SK-N-DZ (cell line): ENCODE measurements at regions not wholly inside any gene's neighbourhood (a gene's known extent, or its start where the extent isn't known, plus 50 kb on each side); places are given as distances from the start of the nearest gene placed in this dataset.

Source experiments
- DNase-seq: peaks from one replicate; pipeline ENCODE4 v3.0.0-alpha.2; 2015; ENCODE audit warnings: low spot score

DNA sequence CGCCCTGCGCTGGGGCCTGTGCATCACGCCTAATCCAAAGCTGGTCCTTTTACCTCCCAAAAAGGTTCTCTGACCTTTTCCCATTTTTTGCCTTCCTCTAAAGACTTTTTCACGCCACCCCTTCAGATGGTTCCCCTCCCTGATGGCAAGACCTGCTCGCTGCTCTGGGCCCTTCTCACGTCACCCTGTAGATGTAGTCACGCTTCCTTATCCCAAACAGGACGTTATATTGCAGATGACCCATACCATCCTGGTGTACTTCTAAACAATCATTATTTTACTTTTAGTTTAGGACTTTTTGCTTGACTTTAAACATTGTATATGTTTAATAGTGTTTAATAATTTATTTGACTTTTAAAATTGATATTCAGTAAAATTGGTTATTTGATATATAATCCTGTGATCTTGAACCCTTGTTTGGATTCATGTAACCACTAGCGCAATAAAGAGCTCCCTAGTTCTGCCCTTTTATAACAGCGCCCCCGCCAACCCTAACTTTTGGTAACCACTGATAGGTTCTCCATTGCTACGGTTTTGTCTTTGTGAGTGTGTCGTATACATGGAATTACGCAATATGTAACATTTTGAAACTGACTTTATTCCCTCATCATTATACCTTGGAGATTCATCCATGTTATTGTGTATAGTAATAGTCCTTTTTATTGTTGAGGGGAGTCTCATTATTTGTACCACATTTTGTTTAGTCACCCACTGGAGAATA, 159.0 kb upstream of the CHRNA7 start:
- no peak for DNase-seq

DNA sequence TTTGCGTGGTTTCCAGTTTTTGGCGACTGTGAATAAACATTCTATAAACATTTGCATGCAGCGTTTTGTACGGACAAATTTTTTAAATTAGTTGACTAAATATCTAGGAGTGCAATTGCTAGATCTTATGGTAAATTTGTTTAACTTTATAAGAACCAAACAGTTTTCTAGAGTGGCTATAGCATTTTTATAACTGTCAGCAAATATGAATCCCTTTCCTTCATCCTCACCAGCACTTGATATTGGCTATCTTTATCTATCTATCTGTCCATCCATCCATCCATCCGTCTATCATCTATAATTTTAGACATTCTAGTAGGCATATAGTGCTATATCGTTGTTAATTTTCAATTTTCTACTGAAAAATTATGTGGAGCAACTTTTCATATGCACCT, 158.4 kb upstream of the CHRNA7 start:
- no peak for DNase-seq

DNA sequence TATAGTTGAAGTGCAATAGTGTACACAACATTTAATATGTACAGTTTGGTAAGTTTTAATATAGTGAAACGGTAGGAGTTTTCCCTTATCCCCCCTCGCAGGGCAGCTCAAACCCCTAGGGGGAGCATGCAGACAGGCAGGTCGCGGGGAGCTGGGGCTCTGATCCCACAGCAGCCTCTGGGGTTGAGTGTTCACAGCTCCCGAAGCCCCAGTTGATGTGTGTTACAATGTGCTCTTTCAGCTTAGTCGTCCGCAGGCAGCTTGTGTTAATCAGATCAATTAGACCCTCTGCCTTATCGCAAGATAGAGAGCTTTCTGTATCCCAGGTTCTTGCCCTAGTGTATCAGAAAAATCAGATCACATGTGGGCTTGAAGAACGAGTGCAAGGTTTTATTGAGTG, 143.1 kb upstream of the CHRNA7 start:
- peak; percentile 79 for DNase-seq

DNA sequence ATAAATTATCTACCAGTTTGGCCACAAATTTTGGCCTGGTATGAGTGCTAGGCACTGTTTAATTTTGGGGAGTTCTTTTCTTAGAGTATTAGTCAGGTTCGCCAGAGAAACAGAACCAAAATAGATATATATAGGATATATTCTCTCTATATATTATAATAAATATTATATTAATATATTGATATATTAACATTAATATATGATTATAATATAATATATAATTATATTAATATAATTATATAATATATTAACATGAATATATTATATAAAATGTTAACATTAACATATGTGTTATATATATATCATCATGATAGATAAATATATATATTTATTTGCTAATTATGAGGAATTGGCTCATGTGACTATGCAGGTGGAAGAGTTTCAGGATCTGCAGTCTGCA, 137.8 kb upstream of the CHRNA7 start:
- DNase-seq = no peak

DNA sequence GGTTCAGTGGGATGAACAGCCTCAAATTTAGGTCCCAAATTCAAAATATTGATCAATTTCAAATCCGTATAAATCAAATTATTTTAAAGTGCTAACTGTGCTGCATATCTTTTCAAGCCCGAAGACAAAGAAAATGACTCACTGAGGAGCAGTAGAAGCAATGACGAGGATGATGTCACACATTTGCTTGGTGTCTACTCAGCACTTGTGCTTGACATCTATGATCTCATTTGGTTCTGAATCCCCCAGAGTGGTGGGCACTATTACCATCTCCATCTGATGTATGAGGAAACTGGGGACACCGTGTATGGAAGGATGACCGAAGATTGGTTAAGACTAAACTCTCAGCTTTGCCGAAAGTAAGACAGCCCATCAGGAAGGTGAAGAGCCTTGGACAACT, 136.5 kb upstream of the CHRNA7 start:
- no peak for DNase-seq

DNA sequence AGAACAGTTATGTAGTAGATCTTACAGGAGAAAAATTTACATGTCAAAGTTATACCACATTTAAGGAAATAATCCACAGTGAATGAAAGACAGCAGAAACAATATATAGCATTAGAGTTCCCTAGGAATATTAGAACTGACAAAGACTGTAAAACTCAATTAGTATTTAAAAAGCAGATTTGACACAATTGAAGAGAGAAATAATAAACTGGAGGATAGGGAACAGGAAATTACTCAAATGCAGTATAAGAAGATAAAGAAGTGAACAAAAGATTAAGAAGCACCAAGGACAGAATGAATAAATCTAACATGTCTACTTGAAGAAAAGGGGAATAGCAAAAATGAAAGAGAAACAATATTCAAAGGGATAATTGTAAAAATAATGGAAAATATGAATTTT, 132.6 kb upstream of the CHRNA7 start:
- DNase-seq = no peak

DNA sequence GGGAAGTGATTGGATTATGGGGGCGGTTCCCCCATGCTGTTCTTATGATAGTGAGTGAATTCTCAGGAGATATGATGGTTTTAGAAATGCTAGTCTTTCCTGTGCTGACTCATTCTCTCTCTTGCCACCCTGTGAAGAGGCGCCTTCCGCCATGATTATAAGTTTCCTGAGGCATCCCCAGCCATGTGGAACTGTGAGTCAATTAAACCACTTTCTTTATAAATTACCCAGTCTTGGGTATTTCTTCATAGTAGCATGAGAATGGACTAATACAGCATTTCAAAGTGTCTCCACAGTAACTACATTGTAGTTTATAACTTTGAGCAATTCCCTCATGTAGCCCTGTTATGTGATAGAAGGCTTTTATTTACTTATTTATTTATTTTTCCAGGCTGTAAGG, 128.8 kb upstream of the CHRNA7 start:
- no peak for DNase-seq

DNA sequence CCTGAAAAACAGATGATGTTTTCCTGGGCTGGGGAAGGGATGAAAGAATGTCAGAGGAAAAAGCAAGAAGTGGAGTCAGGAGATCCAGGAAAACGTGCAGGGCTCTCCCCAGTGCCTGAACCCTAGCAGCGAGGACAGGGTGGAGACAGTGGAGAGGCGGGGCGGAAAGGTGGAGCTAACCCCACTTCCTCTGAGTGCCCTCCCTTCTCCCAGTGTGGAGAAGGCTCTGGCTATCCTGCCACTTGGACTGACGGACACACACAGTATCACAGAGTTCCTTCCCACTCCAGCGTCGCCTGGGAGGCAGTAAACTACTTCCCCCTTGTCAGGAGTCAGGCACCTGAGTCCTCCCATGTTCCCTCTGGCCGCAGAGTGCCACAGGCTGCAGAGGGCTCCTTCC, 125.3 kb upstream of the CHRNA7 start:
- no peak for DNase-seq

DNA sequence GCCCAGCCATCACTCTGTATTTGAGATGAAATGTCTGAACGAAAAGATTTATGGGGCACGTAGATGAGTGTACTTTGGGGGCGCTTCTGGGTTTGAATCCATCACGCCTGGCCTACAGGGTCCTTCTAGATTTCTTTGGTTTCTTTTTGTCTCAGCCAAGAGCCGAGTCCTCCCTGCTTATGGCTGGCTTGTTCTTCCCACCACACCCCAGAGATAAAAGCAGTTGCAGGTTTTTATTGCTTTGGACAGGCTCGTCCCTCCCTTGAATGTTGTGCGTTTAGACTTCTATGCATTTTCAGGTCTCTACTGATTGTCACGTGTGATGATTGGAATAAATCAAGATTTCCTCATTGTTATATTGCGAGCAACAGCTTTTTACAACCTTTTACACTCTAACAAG, 104.8 kb upstream of the CHRNA7 start:
- no peak for DNase-seq

DNA sequence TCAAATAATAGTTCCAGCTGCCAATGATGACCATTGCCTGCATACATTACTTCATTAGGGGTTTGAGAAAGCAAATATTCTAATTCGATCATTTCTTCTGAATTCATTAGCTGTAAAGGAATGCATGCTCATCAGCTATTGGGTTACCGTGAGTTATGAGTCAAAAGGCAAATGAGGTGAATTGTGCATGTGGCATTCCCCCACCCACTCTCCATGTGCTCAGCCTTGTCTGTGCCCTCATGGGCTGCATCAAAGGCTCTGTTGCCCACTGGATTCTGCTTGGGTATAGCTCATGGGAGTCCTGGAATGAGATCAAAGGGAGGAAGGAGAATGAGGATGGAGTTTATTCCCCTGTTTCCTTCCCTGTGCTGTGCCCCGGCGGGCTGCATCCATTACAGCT, 99.3 kb upstream of the CHRNA7 start:
- DNase-seq = no peak

DNA sequence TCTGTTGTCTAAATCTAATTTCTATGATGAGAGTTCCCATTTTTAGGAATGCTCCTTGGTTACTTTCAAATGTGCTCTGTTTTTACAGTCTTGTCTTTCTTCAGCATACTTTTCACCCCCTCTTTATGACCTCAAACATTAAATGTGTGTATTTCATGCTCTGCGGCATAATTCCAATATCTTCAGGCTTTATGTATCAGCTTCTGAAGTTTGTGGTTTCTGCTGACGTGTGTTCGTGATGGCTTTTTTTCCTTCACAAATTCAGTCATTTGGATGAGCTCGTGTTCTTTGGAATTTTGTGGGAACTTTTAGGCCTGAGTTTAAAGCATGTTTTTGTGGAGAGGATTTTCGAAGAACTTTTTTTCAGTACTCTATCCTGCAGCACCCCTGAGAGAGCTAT, 97.7 kb upstream of the CHRNA7 start:
- DNase-seq = no peak

DNA sequence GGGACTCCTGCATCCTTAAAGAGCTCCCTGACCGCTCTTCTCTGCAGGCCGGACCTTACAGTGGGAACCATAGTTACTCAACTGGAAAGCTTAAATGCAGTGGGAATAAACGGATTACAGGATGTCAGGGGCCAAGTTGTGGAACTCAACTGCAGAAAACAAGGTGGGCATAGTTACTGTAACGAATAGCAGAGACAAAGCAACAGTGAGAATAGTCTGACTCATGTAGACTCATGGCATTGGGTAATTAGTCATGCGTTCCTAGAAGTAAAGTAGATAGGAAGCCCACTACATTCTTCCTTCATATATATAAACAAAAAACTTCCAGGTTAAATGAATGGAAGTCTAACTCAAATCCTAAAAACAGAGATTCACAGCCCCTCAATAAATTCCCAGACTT, 95.5 kb upstream of the CHRNA7 start:
- DNase-seq = no peak

DNA sequence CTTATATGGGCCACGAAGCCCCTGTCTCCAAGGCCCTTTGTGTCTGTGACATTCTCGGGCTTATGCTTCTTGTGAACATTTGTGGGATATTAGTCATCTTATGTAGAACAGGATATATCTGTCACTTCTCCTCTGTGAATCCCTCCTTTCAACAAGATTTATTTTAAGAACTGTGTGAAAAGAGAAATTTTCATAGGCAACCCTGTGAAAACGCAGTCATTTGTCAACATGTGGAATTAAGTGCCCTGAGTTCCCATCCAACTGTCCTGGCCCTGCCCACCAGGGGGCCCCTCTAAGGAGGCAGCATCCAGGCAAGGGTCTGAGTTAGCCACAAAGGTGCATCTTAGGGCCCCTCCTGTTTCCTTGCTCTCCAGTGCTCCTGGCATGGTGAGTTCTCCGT, 76.8 kb upstream of the CHRNA7 start:
- peak; percentile 40 for DNase-seq

DNA sequence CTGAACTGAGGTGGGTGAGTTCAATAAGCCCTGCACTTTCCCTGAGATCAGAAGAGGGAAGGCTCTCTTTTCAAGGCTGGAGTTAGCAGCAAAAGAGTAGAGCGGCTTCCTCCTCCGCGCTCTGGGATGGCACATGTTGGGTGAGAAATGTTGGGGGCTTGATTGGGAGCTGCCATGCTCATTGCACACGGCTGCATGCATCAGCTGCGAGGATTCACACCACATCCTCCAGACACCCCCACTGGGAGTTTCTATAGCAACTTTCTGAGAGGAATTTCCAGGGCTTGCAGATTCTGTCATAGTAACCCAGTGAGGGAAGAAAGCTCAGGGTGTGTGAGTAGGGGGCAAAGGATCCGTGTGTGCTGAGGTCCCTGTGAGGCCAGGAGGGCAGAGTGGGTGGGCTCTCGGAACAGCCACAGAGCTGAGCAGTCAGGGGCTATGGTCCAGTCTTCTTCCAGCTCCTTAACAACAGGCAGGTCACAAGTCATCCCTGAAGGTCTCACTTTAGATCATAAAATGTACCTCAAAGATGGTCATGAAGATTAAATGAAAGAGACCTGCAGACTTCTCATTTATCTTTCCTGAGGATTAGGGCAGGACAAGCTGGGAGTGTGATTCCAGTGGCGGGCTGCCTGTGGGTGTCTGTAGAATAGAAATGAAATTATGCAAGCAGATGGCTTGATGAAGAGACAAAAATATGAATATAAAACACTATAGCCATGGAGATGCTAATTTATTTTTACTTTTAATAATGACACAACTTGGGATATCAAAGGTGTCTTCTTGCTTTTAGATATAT, 75.7 kb upstream of the CHRNA7 start:
- no peak for DNase-seq

DNA sequence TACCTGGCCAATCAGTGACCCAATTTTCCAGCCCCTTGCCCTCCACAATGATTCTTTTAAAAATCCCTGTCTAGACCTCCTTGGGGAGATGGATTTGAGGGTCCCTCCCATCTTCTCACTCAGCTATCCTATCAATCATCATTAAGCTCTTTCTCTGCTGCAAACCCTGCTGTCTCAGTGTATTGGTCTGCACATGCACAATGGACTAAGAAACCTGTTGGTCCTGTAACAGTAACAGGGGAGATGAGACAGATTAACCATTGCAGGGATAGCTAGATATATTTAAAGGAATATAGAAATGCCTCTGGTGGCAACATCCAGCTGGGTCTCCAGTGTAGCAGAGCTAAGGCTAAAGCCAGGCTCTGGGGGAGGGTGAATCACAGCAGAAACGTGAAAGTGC, 74.6 kb upstream of the CHRNA7 start:
- DNase-seq = no peak

DNA sequence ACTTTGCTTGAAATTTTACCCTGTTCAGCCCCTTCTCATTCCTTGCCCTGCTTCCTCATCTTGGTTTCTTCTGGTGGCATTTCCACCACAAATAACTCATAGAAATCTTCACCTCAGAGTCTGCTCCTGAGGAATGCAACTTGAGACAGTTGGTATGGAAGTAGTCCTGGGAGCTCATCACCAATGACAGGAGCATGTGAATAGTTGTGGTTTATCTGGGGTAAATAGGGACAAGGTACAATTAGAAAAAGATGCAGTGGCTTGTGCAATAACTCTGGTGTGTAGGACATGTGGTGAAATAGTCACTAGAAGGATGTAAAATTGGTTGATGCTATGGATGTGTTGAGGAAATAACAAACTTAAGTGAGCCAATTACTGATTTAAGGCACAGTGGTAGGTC, 72.7 kb upstream of the CHRNA7 start:
- no peak for DNase-seq

DNA sequence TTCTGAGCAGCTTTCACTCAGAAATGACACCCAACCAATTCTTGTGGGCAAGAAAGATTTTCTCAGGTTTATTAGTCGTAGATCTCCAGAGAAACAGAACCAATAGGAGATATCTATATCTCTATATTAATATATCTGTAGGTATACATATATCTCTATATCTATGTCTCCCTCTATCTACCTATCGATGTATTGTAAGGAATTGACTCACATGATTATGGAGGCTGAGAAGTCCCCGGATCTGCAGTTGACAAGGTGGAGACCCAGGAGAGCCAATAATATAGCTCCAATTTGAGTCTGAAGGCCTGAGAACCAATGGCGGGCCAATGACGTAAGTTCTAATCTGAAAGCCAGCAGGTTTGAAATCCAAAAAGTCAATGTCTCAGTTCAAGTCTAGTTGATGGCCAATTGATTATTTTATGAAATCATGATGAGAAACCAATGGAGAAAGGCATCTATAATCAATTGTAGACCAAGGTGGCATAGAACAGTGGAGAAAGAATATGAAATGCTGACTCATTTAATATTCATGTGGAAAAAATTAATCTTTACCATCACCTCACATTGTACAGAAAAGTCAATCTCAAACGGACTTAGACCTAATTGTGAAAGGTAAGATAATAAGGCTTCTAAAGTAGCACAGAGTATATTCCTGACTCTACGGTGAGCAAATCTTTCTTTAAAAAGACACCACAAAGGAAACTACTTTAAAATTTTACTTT, 65.6 kb upstream of the CHRNA7 start:
- no peak for DNase-seq

DNA sequence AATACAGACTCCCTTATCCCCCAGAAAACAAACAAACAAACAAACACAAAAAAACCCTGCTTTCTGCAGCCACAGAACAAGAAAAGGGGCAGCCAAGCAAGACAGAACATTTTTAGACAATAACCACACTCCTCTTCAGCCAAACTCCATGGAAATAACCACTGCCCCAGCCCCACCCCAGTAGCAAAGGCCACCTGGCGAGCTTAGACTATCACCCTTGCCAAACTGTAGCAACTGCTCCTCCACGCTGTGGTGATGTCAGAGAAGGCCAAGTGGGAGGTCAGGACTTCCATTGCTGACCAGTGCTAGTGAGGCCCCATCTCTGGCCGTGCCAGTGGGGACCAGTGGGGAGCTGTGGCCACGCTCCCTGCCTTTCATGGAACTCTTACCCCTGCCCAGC, 60.3 kb upstream of the CHRNA7 start:
- no peak for DNase-seq

DNA sequence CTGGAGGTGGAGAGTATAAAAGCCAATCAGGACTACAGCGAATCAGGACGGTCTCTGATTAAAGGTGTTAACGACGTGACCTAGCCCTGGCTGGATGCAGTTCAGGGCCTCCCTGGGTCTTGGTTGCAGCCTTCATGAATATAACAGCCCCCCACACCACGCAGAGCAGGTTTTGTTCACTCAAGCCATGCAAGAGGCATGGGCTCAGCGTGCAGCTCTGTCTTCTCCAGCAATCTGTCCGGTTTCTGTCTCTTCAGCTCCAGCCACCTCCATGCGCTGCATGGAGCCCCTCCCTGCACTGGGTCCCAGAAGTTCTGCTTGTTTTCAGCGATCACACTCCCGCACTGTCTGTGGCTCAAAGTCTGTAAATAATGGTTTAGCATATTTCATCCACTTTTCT, 57.1 kb upstream of the CHRNA7 start:
- DNase-seq = no peak

DNA sequence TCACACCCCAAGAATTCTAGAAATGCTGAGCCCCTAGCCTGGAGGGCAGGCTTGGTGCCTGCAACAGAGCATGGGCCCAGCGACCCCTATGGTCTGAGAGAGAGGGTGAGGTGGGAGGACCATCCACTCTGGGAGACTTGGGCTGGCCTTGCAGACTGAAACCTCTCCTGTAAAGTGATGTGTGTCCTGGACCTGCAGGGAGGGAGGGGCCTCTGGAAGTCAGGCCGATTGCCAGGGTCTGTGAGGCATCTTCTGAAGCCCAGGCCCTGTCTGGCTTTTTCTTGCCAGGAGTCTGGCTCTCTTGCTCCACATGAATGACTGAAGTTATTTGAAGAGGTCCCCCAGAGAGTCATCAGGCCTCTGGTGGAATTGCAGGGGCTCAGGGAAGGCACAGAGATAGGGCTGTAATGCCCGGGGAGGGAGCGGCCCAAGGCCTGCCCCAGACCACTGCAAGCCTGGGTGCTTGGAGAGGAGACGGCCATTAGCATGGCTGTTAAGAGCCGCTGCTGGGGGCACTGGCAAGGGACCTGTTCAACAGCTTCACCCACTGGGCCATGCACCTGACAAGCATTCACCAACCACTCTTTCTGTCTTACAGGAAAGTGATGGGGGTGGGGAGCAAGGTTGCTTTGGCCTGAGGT, 56.0 kb upstream of the CHRNA7 start:
- peak; percentile 37 for DNase-seq

DNA sequence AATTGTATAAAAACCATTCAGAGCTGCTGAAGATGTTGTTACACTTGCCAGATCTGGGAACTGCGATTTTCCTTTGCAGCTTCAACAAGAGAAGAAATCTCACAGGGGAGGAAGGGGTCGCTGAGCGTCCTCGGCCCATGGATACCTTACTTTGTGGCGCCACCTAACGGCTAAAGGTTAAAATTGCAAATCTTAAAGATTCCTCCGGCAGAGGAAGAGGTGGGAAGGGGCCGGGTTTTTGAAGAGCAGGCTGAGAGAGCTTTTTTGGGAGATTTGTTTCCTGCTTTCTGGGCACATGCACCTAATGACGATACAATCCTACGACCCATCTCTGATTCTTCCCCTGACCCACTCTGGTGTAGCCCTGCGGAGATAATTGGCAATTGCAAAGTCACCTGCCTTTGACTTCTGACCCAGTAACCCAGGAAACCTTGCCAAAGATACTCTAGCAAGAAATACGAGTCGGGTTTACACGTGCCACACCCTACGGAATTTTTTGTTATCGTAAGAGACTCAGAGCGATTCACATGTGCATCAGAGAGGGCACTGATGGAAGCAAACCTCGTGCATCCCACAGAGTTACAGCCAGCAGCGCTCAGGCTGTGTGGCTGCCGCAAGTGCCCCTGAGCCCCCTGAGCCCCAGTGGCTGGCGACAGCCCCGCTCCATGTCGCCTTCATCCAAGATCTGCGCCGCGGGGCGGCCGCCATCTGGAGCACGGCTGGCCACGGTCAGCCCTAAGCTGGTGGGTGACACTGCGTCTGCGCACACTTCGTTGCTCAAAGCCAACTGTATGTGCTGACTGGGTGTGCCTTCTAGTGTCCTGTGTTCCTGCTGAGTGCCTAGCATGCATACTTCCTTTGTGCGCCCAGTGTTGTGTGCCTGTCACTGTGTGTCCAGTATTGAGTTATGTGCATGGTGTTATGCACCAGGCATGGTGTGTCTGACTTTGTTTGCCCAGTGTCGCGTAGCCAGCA, 55.2 kb upstream of the CHRNA7 start:
- peak; percentile 83 for DNase-seq
